K562 (cell line): ENCODE measurements at regions not wholly inside any gene's neighbourhood (a gene's known extent, or its start where the extent isn't known, plus 50 kb on each side); places are given as distances from the start of the nearest gene placed in this dataset.
"Not testable (repeated sequence)": the region's sequence is repeated elsewhere in the genome, so short reads cannot be mapped to it uniquely, and the experiment has no call there.

Experiments
- E2F3 ChIP-seq: fragments of 250-450 bp; sonication (Bioruptor Pico); IDR thresholded peaks from 2 replicates; pipeline ENCODE4 v1.4.0; 2020; ENCODE audit warnings: mild to moderate bottlenecking
- ETV6 ChIP-seq, 3 experiments: fragments of 150-350 bp in 1 of 3; sonication (generic) in 1 of 3; formaldehyde crosslinking in 1 of 3; IDR thresholded peaks; 2 replicates each; pipeline versions ENCODE4 v1.6.1 to v1.8.0; 2014 to 2022; ENCODE audit warnings: borderline replicate concordance in 2 of 3, low read depth in 2 of 3, antibody characterized with exemption in 1 of 3, low read length in 1 of 3, mild to moderate bottlenecking in 1 of 3, missing genetic modification reagents in 1 of 3
- FOSL1 ChIP-seq: fragments of 200-800 bp; sonication (Bioruptor generic); conservative IDR thresholded peaks from 2 replicates; pipeline ENCODE4 v1.6.1; 2016; ENCODE audit warnings: missing genetic modification characterization, missing compliant biosample characterization
- GATA2 ChIP-seq: sonication (generic); formaldehyde crosslinking; IDR thresholded peaks from 2 replicates; pipeline ENCODE4 v1.4.0; 2020; ENCODE audit warnings: mild to moderate bottlenecking, missing genetic modification reagents
- GTF2F1 ChIP-seq: IDR thresholded peaks from 2 replicates; pipeline ENCODE4 v1.6.1; 2011; ENCODE audit warnings: low read depth, low read length, improper control_type of control experiment
- IRF2 ChIP-seq: sonication (generic); formaldehyde crosslinking; IDR thresholded peaks from 2 replicates; pipeline ENCODE4 v1.8.1; 2022; ENCODE audit warnings: mild to moderate bottlenecking, missing genetic modification reagents
- SIN3A ChIP-seq, 2 experiments: fragments of 150-350 bp in 1 of 2; IDR thresholded peaks; 2 replicates each; pipeline ENCODE4 v1.6.1; 2011 to 2016; ENCODE audit warnings: borderline replicate concordance in 2 of 2, low read depth in 2 of 2, low read length in 2 of 2, mild to moderate bottlenecking in 2 of 2, moderate library complexity in 2 of 2; ENCODE audit not compliant: control insufficient read depth in 1 of 2
- TCF7 ChIP-seq: sonication (generic); IDR thresholded peaks from 2 replicates; pipeline ENCODE4 v1.6.1; 2016; ENCODE audit warnings: antibody characterized with exemption, borderline replicate concordance
- ZNF274 ChIP-seq: IDR thresholded peaks from 2 replicates; pipeline ENCODE4 v1.6.1; 2011; ENCODE audit warnings: low read depth, mild to moderate bottlenecking, low read length, moderate library complexity, borderline replicate concordance
- TF ChIP-seq, protein P1 (sequence below), 3 experiments: IDR thresholded peaks in 2 of 3; conservative IDR thresholded peaks in 1 of 3; 2 replicates each; pipeline ENCODE4 v1.5.1; 2011 to 2012; ENCODE audit warnings: low read length in 3 of 3, mild to moderate bottlenecking in 3 of 3, control low read depth in 2 of 3, improper control_type of control experiment in 1 of 3, inconsistent platforms in 1 of 3, low read depth in 1 of 3, mixed read lengths in 1 of 3, moderate library complexity in 1 of 3; ENCODE audit not compliant: insufficient read depth in 2 of 3
- TF ChIP-seq, protein P2 (sequence below): fragments of 450-650 bp; formaldehyde crosslinking; IDR thresholded peaks from 2 replicates; pipeline ENCODE4 v1.4.0; 2022; ENCODE audit warnings: missing genetic modification characterization
- TF ChIP-seq, protein P3 (sequence below): fragments of 450-650 bp; formaldehyde crosslinking; IDR thresholded peaks from 2 replicates; pipeline ENCODE4 v1.4.0; 2020; ENCODE audit warnings: mild to moderate bottlenecking, moderate library complexity
- TF ChIP-seq, protein P4 (sequence below), 3 experiments: fragments of 200-800 bp in 1 of 3; fragments of 250-450 bp in 1 of 3; fragments of 450-650 bp in 1 of 3; sonication (Bioruptor Pico) in 1 of 3; sonication (Bioruptor generic) in 1 of 3; formaldehyde crosslinking in 1 of 3; IDR thresholded peaks; 2 replicates each; pipeline versions ENCODE4 v1.6.1 to v1.8.0; 2016 to 2022; ENCODE audit warnings: mild to moderate bottlenecking in 2 of 3, missing genetic modification characterization in 2 of 3, missing compliant biosample characterization in 1 of 3, moderate library complexity in 1 of 3

DNA sequence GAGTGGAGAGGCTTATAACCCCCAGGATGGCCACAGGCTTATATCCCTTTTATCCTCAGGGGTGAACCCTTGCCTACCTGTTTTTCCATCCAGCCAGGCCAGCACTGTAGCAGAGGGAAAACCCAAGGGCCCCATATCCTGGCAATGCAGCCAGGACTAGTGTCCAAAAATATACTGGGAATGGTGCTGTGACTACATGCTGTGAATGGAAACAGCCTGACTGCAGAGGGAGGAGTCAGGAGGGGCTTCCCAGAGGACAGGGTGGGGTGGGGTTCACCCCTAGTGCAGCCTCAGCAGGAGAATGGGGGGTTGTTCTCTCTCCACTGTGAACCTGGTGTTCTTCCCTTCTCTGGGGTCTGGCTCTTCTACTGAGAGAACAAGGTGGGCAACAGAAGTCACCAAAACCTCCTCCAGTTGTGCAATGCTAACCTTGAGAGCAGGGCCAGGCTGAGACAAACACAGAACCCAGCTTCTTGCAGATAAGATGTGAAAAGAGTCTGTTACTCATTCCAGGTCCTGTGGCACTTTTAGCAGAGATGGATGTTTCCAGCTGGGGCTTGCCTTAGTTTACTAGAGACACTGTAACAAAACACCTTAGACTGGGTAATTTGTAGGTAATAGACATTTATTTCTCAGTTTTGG lies 198.2 kb upstream of the PLGLB2 start:
- TF ChIP-seq E2F3 (CRISPR knock-in tag); ZNF274; FOSL1; TCF7; IRF2 (CRISPR knock-in tag); SIN3A (IDR thresholded peaks at IDR 0.05; ENCODE audit: borderline replicate concordance in 2 of 2, control insufficient read depth in 1 of 2, low read depth in 2 of 2, low read length in 2 of 2); ETV6 (IDR thresholded peaks at IDR 0.05; ENCODE audit: borderline replicate concordance in 1 of 2, low read depth in 2 of 2, low read length in 1 of 2); ETV6 (CRISPR knock-in tag; IDR thresholded peaks at IDR 0.05; ENCODE audit: borderline replicate concordance); GTF2F1; GATA2 (CRISPR knock-in tag): not testable (repeated sequence)
- TF ChIP-seq, protein P1, sequence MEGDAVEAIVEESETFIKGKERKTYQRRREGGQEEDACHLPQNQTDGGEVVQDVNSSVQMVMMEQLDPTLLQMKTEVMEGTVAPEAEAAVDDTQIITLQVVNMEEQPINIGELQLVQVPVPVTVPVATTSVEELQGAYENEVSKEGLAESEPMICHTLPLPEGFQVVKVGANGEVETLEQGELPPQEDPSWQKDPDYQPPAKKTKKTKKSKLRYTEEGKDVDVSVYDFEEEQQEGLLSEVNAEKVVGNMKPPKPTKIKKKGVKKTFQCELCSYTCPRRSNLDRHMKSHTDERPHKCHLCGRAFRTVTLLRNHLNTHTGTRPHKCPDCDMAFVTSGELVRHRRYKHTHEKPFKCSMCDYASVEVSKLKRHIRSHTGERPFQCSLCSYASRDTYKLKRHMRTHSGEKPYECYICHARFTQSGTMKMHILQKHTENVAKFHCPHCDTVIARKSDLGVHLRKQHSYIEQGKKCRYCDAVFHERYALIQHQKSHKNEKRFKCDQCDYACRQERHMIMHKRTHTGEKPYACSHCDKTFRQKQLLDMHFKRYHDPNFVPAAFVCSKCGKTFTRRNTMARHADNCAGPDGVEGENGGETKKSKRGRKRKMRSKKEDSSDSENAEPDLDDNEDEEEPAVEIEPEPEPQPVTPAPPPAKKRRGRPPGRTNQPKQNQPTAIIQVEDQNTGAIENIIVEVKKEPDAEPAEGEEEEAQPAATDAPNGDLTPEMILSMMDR (IDR thresholded peaks at IDR 0.05 in 2 of 3, conservative IDR thresholded peaks at IDR 0.05 in 1 of 3; ENCODE audit: insufficient read depth in 2 of 3, low read depth in 1 of 3, low read length in 3 of 3), result not testable (repeated sequence)
- TF ChIP-seq, protein P2, sequence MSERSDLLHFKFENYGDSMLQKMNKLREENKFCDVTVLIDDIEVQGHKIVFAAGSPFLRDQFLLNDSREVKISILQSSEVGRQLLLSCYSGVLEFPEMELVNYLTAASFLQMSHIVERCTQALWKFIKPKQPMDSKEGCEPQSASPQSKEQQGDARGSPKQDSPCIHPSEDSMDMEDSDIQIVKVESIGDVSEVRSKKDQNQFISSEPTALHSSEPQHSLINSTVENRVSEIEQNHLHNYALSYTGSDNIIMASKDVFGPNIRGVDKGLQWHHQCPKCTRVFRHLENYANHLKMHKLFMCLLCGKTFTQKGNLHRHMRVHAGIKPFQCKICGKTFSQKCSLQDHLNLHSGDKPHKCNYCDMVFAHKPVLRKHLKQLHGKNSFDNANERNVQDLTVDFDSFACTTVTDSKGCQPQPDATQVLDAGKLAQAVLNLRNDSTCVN (CRISPR knock-in tag), result not testable (repeated sequence)
- TF ChIP-seq, protein P3, sequence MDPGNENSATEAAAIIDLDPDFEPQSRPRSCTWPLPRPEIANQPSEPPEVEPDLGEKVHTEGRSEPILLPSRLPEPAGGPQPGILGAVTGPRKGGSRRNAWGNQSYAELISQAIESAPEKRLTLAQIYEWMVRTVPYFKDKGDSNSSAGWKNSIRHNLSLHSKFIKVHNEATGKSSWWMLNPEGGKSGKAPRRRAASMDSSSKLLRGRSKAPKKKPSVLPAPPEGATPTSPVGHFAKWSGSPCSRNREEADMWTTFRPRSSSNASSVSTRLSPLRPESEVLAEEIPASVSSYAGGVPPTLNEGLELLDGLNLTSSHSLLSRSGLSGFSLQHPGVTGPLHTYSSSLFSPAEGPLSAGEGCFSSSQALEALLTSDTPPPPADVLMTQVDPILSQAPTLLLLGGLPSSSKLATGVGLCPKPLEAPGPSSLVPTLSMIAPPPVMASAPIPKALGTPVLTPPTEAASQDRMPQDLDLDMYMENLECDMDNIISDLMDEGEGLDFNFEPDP (CRISPR knock-in tag), result not testable (repeated sequence)
- TF ChIP-seq, protein P4, sequence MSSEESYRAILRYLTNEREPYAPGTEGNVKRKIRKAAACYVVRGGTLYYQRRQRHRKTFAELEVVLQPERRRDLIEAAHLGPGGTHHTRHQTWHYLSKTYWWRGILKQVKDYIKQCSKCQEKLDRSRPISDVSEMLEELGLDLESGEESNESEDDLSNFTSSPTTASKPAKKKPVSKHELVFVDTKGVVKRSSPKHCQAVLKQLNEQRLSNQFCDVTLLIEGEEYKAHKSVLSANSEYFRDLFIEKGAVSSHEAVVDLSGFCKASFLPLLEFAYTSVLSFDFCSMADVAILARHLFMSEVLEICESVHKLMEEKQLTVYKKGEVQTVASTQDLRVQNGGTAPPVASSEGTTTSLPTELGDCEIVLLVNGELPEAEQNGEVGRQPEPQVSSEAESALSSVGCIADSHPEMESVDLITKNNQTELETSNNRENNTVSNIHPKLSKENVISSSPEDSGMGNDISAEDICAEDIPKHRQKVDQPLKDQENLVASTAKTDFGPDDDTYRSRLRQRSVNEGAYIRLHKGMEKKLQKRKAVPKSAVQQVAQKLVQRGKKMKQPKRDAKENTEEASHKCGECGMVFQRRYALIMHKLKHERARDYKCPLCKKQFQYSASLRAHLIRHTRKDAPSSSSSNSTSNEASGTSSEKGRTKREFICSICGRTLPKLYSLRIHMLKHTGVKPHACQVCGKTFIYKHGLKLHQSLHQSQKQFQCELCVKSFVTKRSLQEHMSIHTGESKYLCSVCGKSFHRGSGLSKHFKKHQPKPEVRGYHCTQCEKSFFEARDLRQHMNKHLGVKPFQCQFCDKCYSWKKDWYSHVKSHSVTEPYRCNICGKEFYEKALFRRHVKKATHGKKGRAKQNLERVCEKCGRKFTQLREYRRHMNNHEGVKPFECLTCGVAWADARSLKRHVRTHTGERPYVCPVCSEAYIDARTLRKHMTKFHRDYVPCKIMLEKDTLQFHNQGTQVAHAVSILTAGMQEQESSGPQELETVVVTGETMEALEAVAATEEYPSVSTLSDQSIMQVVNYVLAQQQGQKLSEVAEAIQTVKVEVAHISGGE (CRISPR knock-in tag; IDR thresholded peaks at IDR 0.05), result not testable (repeated sequence)
